Panc1 (cell line): ENCODE measurements at regions not wholly inside any gene's neighbourhood (a gene's known extent, or its start where the extent isn't known, plus 50 kb on each side); places are given as distances from the start of the nearest gene placed in this dataset.

ENCODE experiments used
- ATAC-seq: fragments of 200-7000 bp; cut with Tn5 transposase; 2 replicates; pipeline ENCODE4 v1.9.1; 2020; ENCODE audit warnings: mild to moderate bottlenecking, moderate library complexity
- BruUV-seq: library from RNA; stranded (reverse); fragments of 400-500 nt; replicated peaks from 2 replicates; lab custom pipeline; 2021; lab: Mats Ljungman, UMichigan
- CTCF ChIA-PET: fragments of 300-600 bp; sonication (Branson Sonifier 250); formaldehyde crosslinking; loops from one replicate; lab custom pipeline; 2022; ENCODE audit warnings: antibody characterized with exemption; lab: Charles Lee
- POLR2A ChIA-PET: fragments of 300-600 bp; sonication (Branson Sonifier 250); formaldehyde crosslinking; loops from one replicate; lab custom pipeline; 2022; ENCODE audit warnings: antibody characterized with exemption; lab: Charles Lee
- DNase-seq: peaks from one replicate; pipeline ENCODE4 v3.0.0-alpha.2; 2010; ENCODE audit warnings: low read depth, low spot score
- H3K27ac ChIP-seq: 2 replicates; pipeline ENCODE4 v1.5.1; 2011; ENCODE audit warnings: mild to moderate bottlenecking, low read length, inconsistent platforms
- H3K27me3 ChIP-seq: fragments of 200-500 bp; sonication (Bioruptor generic); 2 replicates; pipeline ENCODE4 v1.6.0; 2014; ENCODE audit warnings: low read length, inconsistent platforms; ENCODE audit not compliant: control insufficient read depth, insufficient read depth
- H3K36me3 ChIP-seq: fragments of 200-500 bp; sonication (Bioruptor generic); 2 replicates; pipeline ENCODE4 v1.5.1; 2014; ENCODE audit warnings: inconsistent platforms, mild to moderate bottlenecking, low read length, moderate library complexity; ENCODE audit not compliant: control insufficient read depth, insufficient read depth
- H3K4me1 ChIP-seq: 2 replicates; pipeline ENCODE4 v1.5.1; 2011; ENCODE audit warnings: inconsistent platforms, mild to moderate bottlenecking, low read length, moderate library complexity; ENCODE audit not compliant: control insufficient read depth, insufficient read depth
- H3K4me3 ChIP-seq, 2 experiments: 2 replicates each; pipeline ENCODE4 v1.5.1; 2011 to 2012; ENCODE audit warnings: low read depth in 2 of 2, low read length in 2 of 2, mild to moderate bottlenecking in 2 of 2, inconsistent platforms in 1 of 2, moderate library complexity in 1 of 2
- H3K9me3 ChIP-seq: fragments of 200-500 bp; sonication (Bioruptor generic); 2 replicates; pipeline ENCODE4 v1.5.1; 2014; ENCODE audit warnings: low read depth, mild to moderate bottlenecking, inconsistent platforms, low read length, moderate library complexity; ENCODE audit not compliant: control insufficient read depth, insufficient read depth
- CTCF ChIP-seq: fragments of 450-650 bp; IDR thresholded peaks from 2 replicates; pipeline ENCODE4 v1.5.1; 2017; ENCODE audit warnings: mild to moderate bottlenecking
- POLR2AphosphoS5 ChIP-seq: IDR thresholded peaks from 2 replicates; pipeline ENCODE4 v1.6.1; 2012; ENCODE audit warnings: mild to moderate bottlenecking, low read depth, low read length, moderate library complexity
- REST ChIP-seq, 2 experiments: IDR thresholded peaks; 2 replicates each; pipeline ENCODE4 v1.6.1; 2011 to 2012; ENCODE audit warnings: low read depth in 2 of 2, control low read depth in 1 of 2, low read length in 1 of 2, mild to moderate bottlenecking in 1 of 2, moderate library complexity in 1 of 2; ENCODE audit not compliant: insufficient read depth in 1 of 2
- SIN3A ChIP-seq: IDR thresholded peaks from 2 replicates; pipeline ENCODE4 v1.6.1; 2012; ENCODE audit warnings: low read depth, mild to moderate bottlenecking, low read length, moderate library complexity, borderline replicate concordance; ENCODE audit not compliant: insufficient read depth
- TCF7L2 ChIP-seq: IDR thresholded peaks from 2 replicates; pipeline ENCODE4 v1.6.1; 2011; ENCODE audit warnings: mild to moderate bottlenecking, low read depth, low read length, inconsistent platforms
- in situ Hi-C: cut with HindIII; loops from 2 replicates; pipeline ENCODE4 v1.10.0; 2016; ENCODE audit warnings: low sequenced_read_pairs, low pct_unique_long_range_greater_than_20kb
- intact Hi-C: fragments of 100-400 bp; cut with micrococcal nuclease; formaldehyde crosslinking; loops from one replicate; pipeline ENCODE4 v1.10.0; 2022; ENCODE audit not compliant: unreplicated experiment

GRCh38 chr2:221943076-221943810, 355.6 kb downstream of the PAX3 start:
- no peak for ATAC-seq
- H3K27ac ChIP-seq = no peak overlapping the region
- CTCF ChIA-PET = no interaction called here

More at GRCh38 chr2:221943076-221943810, 355.6 kb downstream of the PAX3 start:
- TF ChIP-seq CTCF (no peak), POLR2AphosphoS5 (no peak), REST (IDR thresholded peaks at IDR 0.05; ENCODE audit: insufficient read depth in 1 of 2, low read depth in 2 of 2, low read length in 1 of 2) (no peak), TCF7L2 (no peak), SIN3A (no peak)
- no peak for DNase-seq
- Histone ChIP-seq H3K4me3 (no peak overlapping the region), H3K36me3 (no peaks in the 10 kb centered on the region), H3K27me3 (no peaks in the 10 kb centered on the region), H3K9me3 (no peaks in the 10 kb centered on the region), H3K4me1 (no peaks in the 10 kb centered on the region)
- no TSS peak for BruUV-seq
- intact Hi-C loops (no loop called here), in situ Hi-C loops (no loop called here)
- POLR2A ChIA-PET = no interaction called here
